ENCODE measurements at regions not wholly inside any gene's neighbourhood (a gene's known extent, or its start where the extent isn't known, plus 50 kb on each side); places are given as distances from the start of the nearest gene placed in this dataset.

DNA sequence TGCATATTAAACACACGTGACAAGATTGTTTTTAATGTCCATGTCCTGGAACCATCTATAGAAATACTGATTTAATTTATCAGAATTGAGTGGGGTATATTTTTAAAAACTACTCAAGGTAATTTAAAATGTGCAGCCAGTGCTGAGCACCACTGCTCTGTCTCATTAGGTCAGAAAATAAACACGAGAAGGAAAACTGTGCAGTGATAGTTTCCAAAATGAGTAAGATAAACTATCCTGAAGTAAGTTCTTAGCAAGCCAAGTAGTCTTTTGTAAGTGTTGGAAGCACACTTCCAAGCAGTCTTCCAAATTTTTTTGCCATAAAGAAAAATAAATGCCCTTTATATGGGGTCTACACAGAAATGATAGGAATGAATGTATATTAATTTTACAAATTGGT is 93.8 kb upstream of the DNAJC10 start:
- no peak for ATAC-seq
- Histone ChIP-seq H3K27ac (no peak overlapping the region), H3K36me3 (no peaks in the 10 kb centered on the region), H3K9me3 (no peaks in the 10 kb centered on the region), H3K4me3 (no peak overlapping the region), H3K4me1 (peaks cover 0 to 16% (median 2%) of the 10 kb centered on the region in 3 donors), H3K27me3 (no peaks in the 10 kb centered on the region)
- TF ChIP-seq EP300 (IDR thresholded peaks at IDR 0.05) (no peak), CTCF (IDR thresholded peaks at IDR 0.05) (no peak), POLR2AphosphoS5 (IDR thresholded peaks at IDR 0.05) (no peak), POLR2A (IDR thresholded peaks at IDR 0.05) (no peak)
- WGBS, 2 donors (ENCODE audit: low coverage in 1 of 2): 7 to 28% methylated on average over 2 of the region's 2 CpGs

GRCh38 chr2:182625814-182626213 is 90.2 kb upstream of the DNAJC10 start:
- ATAC-seq: no peak
- no peaks in the 10 kb centered on the region for H3K36me3 ChIP-seq
- no peak overlapping the region for H3K27ac ChIP-seq
- H3K27me3 ChIP-seq: no peaks in the 10 kb centered on the region
- WGBS, 2 donors (ENCODE audit: low coverage in 1 of 2): 83 to 100% methylated on average over 1 of the region's 1 CpG
- TF ChIP-seq POLR2A (IDR thresholded peaks at IDR 0.05): no peak
- no peak for TF ChIP-seq EP300 (IDR thresholded peaks at IDR 0.05)
- no peak for TF ChIP-seq CTCF (IDR thresholded peaks at IDR 0.05)
- TF ChIP-seq POLR2AphosphoS5 (IDR thresholded peaks at IDR 0.05): no peak
- no peaks in the 10 kb centered on the region for H3K9me3 ChIP-seq
- peaks cover 0 to 16% (median 2%) of the 10 kb centered on the region in 3 donors for H3K4me1 ChIP-seq
- H3K4me3 ChIP-seq: no peak overlapping the region

DNA sequence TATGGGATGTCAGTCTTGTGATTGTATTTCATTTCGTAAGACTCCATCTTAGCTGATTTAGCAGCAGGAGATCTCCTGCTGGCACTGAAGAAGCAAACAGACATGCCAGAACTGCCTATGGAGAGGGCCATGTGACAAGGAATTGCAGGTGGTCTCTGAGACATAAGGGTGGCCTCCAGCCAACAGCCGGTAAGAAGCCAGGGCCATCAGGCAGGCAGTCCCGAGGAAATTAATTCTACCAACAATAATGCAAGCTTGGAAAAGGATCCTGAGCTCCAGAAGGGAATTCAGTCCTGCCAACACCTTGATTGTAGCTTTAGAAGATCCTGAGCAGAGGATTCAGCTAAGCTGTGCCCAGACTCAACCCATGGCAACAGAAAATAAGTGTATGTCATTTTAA is 87.1 kb upstream of the DNAJC10 start:
- ATAC-seq: no peak
- Histone ChIP-seq H3K4me3 (no peak overlapping the region), H3K4me1 (no peaks in the 10 kb centered on the region), H3K36me3 (no peaks in the 10 kb centered on the region), H3K9me3 (no peaks in the 10 kb centered on the region), H3K27me3 (no peaks in the 10 kb centered on the region), H3K27ac (no peak overlapping the region)
- TF ChIP-seq POLR2A (IDR thresholded peaks at IDR 0.05): no peak
- TF ChIP-seq POLR2AphosphoS5 (IDR thresholded peaks at IDR 0.05): no peak
- no peak for TF ChIP-seq EP300 (IDR thresholded peaks at IDR 0.05)
- 37 to 50% methylated on average over 2 to 3 of the region's 3 CpGs for WGBS, 2 donors (ENCODE audit: low coverage in 1 of 2)

DNA sequence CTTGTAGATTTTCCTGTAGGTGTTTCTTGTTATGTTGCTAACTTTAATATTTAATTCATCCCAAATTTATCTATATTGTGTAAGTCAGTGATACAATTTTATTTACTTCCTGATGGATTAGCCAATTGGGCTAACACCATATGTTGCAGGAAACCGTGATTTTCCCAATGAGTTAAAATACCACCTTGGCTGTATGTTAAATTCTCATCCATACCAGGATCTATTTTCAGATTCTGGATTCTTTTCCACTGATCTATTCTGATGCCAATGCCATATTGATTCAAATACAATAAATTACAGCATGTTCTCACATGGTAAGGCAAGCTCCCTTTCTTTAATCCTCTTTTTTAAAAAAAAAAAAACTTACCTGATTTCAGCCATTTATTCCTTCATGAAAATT is 85.8 kb upstream of the DNAJC10 start:
- Histone ChIP-seq H3K4me3 (no peak overlapping the region), H3K27ac (no peak overlapping the region), H3K36me3 (no peaks in the 10 kb centered on the region), H3K9me3 (no peaks in the 10 kb centered on the region), H3K4me1 (no peaks in the 10 kb centered on the region), H3K27me3 (no peaks in the 10 kb centered on the region)
- TF ChIP-seq EP300 (IDR thresholded peaks at IDR 0.05) (no peak), POLR2AphosphoS5 (IDR thresholded peaks at IDR 0.05) (no peak), CTCF (IDR thresholded peaks at IDR 0.05) (no peak), POLR2A (IDR thresholded peaks at IDR 0.05) (no peak)
- no peak for ATAC-seq
- WGBS, 2 donors (ENCODE audit: low coverage in 1 of 2): 100% methylated on average over 1 of the region's 1 CpG; no CpG with 5 or more reads in 1 of the 2 donors

DNA sequence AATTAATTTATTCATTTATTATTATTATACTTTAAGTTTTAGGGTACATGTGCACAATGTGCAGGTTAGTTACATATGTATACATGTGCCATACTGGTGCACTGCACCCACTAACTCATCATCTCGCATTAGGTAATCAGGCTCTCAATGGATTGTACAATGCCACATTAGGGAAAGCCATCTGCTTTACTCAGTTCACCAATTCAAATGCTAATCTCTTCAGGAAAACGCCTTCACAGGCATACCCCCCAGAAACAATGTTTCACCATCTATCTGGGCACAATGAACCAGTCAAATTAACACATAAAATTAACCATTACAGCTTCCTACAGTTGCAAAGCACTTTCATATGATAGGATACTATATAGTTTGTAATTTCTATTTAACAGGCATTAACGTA is 84.8 kb upstream of the DNAJC10 start:
- no peaks in the 10 kb centered on the region for H3K36me3 ChIP-seq
- TF ChIP-seq POLR2AphosphoS5 (IDR thresholded peaks at IDR 0.05) (no peak), CTCF (IDR thresholded peaks at IDR 0.05) (no peak), POLR2A (IDR thresholded peaks at IDR 0.05) (no peak)
- H3K27ac ChIP-seq: no peak overlapping the region
- 78 to 87% methylated on average over 3 of the region's 3 CpGs for WGBS, 2 donors (ENCODE audit: low coverage in 1 of 2)
- H3K27me3 ChIP-seq: no peaks in the 10 kb centered on the region
- no peaks in the 10 kb centered on the region for H3K4me1 ChIP-seq
- no peak overlapping the region for H3K4me3 ChIP-seq
- no peaks in the 10 kb centered on the region for H3K9me3 ChIP-seq
- ATAC-seq: no peak

All from gastroesophageal sphincter (tissue), 4 donors.